Liver (tissue), 8 donors: ENCODE measurements at regions not wholly inside any gene's neighbourhood (a gene's known extent, or its start where the extent isn't known, plus 50 kb on each side); places are given as distances from the start of the nearest gene placed in this dataset.

Source experiments
- DNase-seq: peaks from one replicate; pipeline ENCODE4 v3.0.0-alpha.2; 2017; ENCODE audit warnings: low spot score
- H3K27ac ChIP-seq, 2 donors: one replicate each; pipeline ENCODE4 v1.7.0; 2013; ENCODE audit warnings: inconsistent platforms in 2 of 2, low read length in 2 of 2, control low read depth in 1 of 2, low read depth in 1 of 2, mild to moderate bottlenecking in 1 of 2
- H3K27me3 ChIP-seq, 4 donors: one replicate each; pipeline versions ENCODE4 v1.6.1 to v1.7.0; 2013; ENCODE audit warnings: low read length in 3 of 4, inconsistent platforms in 1 of 4, mild to moderate bottlenecking in 1 of 4, moderate library complexity in 1 of 4; ENCODE audit not compliant: control insufficient read depth in 4 of 4, insufficient read depth in 4 of 4
- H3K36me3 ChIP-seq, 4 donors: one replicate each; pipeline versions ENCODE4 v1.6.1 to v1.7.0; 2013; ENCODE audit warnings: low read length in 3 of 4, mild to moderate bottlenecking in 3 of 4, low read depth in 1 of 4, moderate library complexity in 1 of 4; ENCODE audit not compliant: control insufficient read depth in 4 of 4, insufficient read depth in 3 of 4
- H3K4me1 ChIP-seq, 4 donors: one replicate each; pipeline versions ENCODE4 v1.6.1 to v1.7.0; 2013; ENCODE audit warnings: low read length in 3 of 4, mild to moderate bottlenecking in 3 of 4, moderate library complexity in 1 of 4; ENCODE audit not compliant: control insufficient read depth in 4 of 4, insufficient read depth in 4 of 4
- H3K4me3 ChIP-seq, 3 donors: one replicate each; pipeline versions ENCODE4 v1.6.1 to v1.7.0; 2013; ENCODE audit warnings: low read length in 3 of 3, control low read depth in 1 of 3, low read depth in 1 of 3, mild to moderate bottlenecking in 1 of 3
- H3K9ac ChIP-seq, 2 donors: one replicate each; pipeline ENCODE4 v1.7.0; 2013; ENCODE audit warnings: low read length in 2 of 2, mild to moderate bottlenecking in 2 of 2, moderate library complexity in 2 of 2, control low read depth in 1 of 2, low read depth in 1 of 2
- H3K9me3 ChIP-seq, 4 donors: one replicate each; pipeline versions ENCODE4 v1.6.1 to v1.7.0; 2013; ENCODE audit warnings: low read length in 3 of 4; ENCODE audit not compliant: control insufficient read depth in 4 of 4
- EGR1 ChIP-seq, 2 donors: IDR thresholded peaks; 2 replicates each; pipeline ENCODE4 v1.6.1; 2016 to 2018; ENCODE audit warnings: antibody characterized with exemption in 2 of 2, low read depth in 2 of 2
- FOXA1 ChIP-seq: IDR thresholded peaks from 2 replicates; pipeline ENCODE4 v1.6.1; 2016; ENCODE audit warnings: antibody characterized with exemption
- GABPA ChIP-seq, 2 donors: IDR thresholded peaks in 1 of 2; conservative IDR thresholded peaks in 1 of 2; 2 replicates each; pipeline ENCODE4 v1.6.1; 2016; ENCODE audit warnings: antibody characterized with exemption in 2 of 2, mild to moderate bottlenecking in 1 of 2, moderate library complexity in 1 of 2
- HNF4A ChIP-seq, 2 donors: conservative IDR thresholded peaks; 2 replicates each; pipeline ENCODE4 v1.6.1; 2016; ENCODE audit warnings: antibody characterized with exemption in 2 of 2, mild to moderate bottlenecking in 2 of 2
- HNF4G ChIP-seq: IDR thresholded peaks from 2 replicates; pipeline ENCODE4 v1.6.1; 2016; ENCODE audit warnings: antibody characterized with exemption
- JUND ChIP-seq, 2 donors: IDR thresholded peaks; 2 replicates each; pipeline ENCODE4 v1.6.1; 2016; ENCODE audit warnings: antibody characterized with exemption in 2 of 2
- NR2F2 ChIP-seq: IDR thresholded peaks from 2 replicates; pipeline ENCODE4 v1.6.1; 2016; ENCODE audit warnings: antibody characterized with exemption
- RAD21 ChIP-seq, 2 donors: IDR thresholded peaks; 2 replicates each; pipeline ENCODE4 v1.6.1; 2016; ENCODE audit warnings: antibody characterized with exemption in 2 of 2, mild to moderate bottlenecking in 2 of 2
- RXRA ChIP-seq, 2 donors: IDR thresholded peaks; 2 replicates each; pipeline ENCODE4 v1.6.1; 2017 to 2018; ENCODE audit warnings: antibody characterized with exemption in 2 of 2, mild to moderate bottlenecking in 1 of 2
- SP1 ChIP-seq: IDR thresholded peaks from 2 replicates; pipeline ENCODE4 v1.6.1; 2018; ENCODE audit warnings: antibody characterized with exemption, mild to moderate bottlenecking
- TAF1 ChIP-seq: conservative IDR thresholded peaks from 2 replicates; pipeline ENCODE4 v1.6.1; 2016; ENCODE audit warnings: antibody characterized with exemption, mild to moderate bottlenecking
- YY1 ChIP-seq: IDR thresholded peaks from 2 replicates; pipeline ENCODE4 v1.6.1; 2016; ENCODE audit warnings: antibody characterized with exemption, mild to moderate bottlenecking
- WGBS: extraction: QIAGEN DNeasy Blood & Tissue Kit; methylation state at CpG from one replicate; pipeline ENCODE4 v1.1.7; 2013; 5-methylcytosine and 5-hydroxymethylcytosine counted together
- TF ChIP-seq, protein P1 (sequence below): fragments of 150-350 bp; IDR thresholded peaks from 2 replicates; pipeline ENCODE4 v1.5.1; 2017; ENCODE audit warnings: improper control_type of control experiment, low read depth, low read length; ENCODE audit not compliant: missing input control
- TF ChIP-seq, protein P2 (sequence below): IDR thresholded peaks from 2 replicates; pipeline ENCODE4 v1.6.1; 2016; ENCODE audit warnings: antibody characterized with exemption
- TF ChIP-seq, protein P3 (sequence below): IDR thresholded peaks from 2 replicates; pipeline ENCODE4 v1.6.1; 2016; ENCODE audit warnings: antibody characterized with exemption
- TF ChIP-seq, protein P4 (sequence below): IDR thresholded peaks from 2 replicates; pipeline ENCODE4 v1.6.1; 2016; ENCODE audit warnings: antibody characterized with exemption, mild to moderate bottlenecking
- TF ChIP-seq, protein P5 (sequence below): IDR thresholded peaks from 2 replicates; pipeline ENCODE4 v1.6.1; 2016; ENCODE audit warnings: antibody characterized with exemption
- donor health status: healthy.
- donor health status: healthy.
- donor health status: healthy.
- donor health status: healthy.
- donor health status: healthy.

DNA sequence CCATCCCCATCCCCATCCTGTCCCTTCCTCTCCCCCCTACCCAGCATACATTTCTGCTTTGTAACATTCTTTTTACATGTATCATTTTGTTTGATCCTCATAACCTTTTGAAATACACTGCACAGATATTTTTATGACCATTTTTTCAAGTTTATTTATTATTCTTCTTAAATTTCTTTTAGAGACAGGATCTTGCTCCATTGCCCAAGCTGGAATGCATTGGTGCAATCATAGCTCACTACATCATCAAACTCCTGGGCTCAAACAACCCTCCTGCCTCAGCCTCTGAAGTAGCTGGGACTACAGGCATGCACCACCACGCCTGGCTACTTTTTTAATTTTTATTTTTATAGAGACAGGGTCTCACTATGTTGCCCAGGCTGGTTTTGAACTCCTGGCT lies 99.4 kb upstream of the AKIP1 start (continued):
- TF ChIP-seq, protein P1, sequence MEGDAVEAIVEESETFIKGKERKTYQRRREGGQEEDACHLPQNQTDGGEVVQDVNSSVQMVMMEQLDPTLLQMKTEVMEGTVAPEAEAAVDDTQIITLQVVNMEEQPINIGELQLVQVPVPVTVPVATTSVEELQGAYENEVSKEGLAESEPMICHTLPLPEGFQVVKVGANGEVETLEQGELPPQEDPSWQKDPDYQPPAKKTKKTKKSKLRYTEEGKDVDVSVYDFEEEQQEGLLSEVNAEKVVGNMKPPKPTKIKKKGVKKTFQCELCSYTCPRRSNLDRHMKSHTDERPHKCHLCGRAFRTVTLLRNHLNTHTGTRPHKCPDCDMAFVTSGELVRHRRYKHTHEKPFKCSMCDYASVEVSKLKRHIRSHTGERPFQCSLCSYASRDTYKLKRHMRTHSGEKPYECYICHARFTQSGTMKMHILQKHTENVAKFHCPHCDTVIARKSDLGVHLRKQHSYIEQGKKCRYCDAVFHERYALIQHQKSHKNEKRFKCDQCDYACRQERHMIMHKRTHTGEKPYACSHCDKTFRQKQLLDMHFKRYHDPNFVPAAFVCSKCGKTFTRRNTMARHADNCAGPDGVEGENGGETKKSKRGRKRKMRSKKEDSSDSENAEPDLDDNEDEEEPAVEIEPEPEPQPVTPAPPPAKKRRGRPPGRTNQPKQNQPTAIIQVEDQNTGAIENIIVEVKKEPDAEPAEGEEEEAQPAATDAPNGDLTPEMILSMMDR = no peak
- TF ChIP-seq, protein P2, sequence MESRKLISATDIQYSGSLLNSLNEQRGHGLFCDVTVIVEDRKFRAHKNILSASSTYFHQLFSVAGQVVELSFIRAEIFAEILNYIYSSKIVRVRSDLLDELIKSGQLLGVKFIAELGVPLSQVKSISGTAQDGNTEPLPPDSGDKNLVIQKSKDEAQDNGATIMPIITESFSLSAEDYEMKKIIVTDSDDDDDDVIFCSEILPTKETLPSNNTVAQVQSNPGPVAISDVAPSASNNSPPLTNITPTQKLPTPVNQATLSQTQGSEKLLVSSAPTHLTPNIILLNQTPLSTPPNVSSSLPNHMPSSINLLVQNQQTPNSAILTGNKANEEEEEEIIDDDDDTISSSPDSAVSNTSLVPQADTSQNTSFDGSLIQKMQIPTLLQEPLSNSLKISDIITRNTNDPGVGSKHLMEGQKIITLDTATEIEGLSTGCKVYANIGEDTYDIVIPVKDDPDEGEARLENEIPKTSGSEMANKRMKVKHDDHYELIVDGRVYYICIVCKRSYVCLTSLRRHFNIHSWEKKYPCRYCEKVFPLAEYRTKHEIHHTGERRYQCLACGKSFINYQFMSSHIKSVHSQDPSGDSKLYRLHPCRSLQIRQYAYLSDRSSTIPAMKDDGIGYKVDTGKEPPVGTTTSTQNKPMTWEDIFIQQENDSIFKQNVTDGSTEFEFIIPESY = no peak
- no peak for TF ChIP-seq RXRA (IDR thresholded peaks at IDR 0.05)
- TF ChIP-seq NR2F2 = no peak

DNA sequence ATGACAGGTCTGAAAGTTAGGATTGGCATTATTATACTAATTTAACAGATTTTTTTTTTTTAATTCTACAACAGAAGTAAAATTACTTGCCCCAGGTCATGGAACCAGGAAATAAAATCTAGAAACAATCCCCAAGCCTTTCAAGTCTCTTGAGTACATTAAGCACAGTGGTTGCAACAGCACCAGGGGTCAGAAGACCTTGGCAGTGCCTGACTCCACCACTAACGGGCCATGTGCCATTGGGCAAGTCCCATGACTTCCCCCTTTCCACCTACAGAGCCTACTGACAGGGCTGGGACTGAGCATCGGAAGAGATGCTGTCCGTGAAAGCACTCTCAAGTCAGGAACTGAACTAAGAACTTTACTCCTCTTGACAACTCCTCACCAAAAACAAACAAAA lies 98.6 kb upstream of the AKIP1 start:
- no peaks in the 10 kb centered on the region for H3K9me3 ChIP-seq
- H3K4me3 ChIP-seq = no peak overlapping the region
- no peaks in the 10 kb centered on the region for H3K36me3 ChIP-seq
- H3K27me3 ChIP-seq = no peaks in the 10 kb centered on the region
- WGBS = 41% methylated on average over 3 of the region's 3 CpGs
- no peak for DNase-seq
- H3K9ac ChIP-seq = no peak overlapping the region
- H3K27ac ChIP-seq = no peak overlapping the region
- TF ChIP-seq TAF1 (no peak), EGR1 (IDR thresholded peaks at IDR 0.05; ENCODE audit: low read depth in 2 of 2) (no peak), FOXA1 (no peak), HNF4A (conservative IDR thresholded peaks at IDR 0.05) (peak in 1 of 2 donors; percentile 28), HNF4G (no peak), RXRA (IDR thresholded peaks at IDR 0.05) (peak in 1 of 2 donors; percentile 28), NR2F2 (peak; percentile 47), RAD21 (IDR thresholded peaks at IDR 0.05) (peak in 1 of 2 donors; percentile 7), YY1 (no peak), JUND (IDR thresholded peaks at IDR 0.05) (no peak), GABPA (IDR thresholded peaks at IDR 0.05 in 1 of 2, conservative IDR thresholded peaks at IDR 0.05 in 1 of 2) (no peak), SP1 (no peak)
- TF ChIP-seq, protein P3, sequence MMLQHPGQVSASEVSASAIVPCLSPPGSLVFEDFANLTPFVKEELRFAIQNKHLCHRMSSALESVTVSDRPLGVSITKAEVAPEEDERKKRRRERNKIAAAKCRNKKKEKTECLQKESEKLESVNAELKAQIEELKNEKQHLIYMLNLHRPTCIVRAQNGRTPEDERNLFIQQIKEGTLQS = no peak
- TF ChIP-seq, protein P1 = peak; percentile 4
- TF ChIP-seq, protein P2 = no peak
- TF ChIP-seq, protein P4, sequence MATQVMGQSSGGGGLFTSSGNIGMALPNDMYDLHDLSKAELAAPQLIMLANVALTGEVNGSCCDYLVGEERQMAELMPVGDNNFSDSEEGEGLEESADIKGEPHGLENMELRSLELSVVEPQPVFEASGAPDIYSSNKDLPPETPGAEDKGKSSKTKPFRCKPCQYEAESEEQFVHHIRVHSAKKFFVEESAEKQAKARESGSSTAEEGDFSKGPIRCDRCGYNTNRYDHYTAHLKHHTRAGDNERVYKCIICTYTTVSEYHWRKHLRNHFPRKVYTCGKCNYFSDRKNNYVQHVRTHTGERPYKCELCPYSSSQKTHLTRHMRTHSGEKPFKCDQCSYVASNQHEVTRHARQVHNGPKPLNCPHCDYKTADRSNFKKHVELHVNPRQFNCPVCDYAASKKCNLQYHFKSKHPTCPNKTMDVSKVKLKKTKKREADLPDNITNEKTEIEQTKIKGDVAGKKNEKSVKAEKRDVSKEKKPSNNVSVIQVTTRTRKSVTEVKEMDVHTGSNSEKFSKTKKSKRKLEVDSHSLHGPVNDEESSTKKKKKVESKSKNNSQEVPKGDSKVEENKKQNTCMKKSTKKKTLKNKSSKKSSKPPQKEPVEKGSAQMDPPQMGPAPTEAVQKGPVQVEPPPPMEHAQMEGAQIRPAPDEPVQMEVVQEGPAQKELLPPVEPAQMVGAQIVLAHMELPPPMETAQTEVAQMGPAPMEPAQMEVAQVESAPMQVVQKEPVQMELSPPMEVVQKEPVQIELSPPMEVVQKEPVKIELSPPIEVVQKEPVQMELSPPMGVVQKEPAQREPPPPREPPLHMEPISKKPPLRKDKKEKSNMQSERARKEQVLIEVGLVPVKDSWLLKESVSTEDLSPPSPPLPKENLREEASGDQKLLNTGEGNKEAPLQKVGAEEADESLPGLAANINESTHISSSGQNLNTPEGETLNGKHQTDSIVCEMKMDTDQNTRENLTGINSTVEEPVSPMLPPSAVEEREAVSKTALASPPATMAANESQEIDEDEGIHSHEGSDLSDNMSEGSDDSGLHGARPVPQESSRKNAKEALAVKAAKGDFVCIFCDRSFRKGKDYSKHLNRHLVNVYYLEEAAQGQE = no peak
- TF ChIP-seq, protein P5, sequence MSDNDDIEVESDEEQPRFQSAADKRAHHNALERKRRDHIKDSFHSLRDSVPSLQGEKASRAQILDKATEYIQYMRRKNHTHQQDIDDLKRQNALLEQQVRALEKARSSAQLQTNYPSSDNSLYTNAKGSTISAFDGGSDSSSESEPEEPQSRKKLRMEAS = no peak
- peaks cover 2 to 17% (median 10%) of the 10 kb centered on the region in 4 donors for H3K4me1 ChIP-seq
